Kidney (tissue), 13 donors: ENCODE measurements at regions not wholly inside any gene's neighbourhood (a gene's known extent, or its start where the extent isn't known, plus 50 kb on each side); places are given as distances from the start of the nearest gene placed in this dataset.

Experiments used
- DNase-seq, 5 donors: peaks; one replicate each; pipeline ENCODE4 v3.0.0-alpha.2; 2013 to 2020
- FAIRE-seq: peaks from 2 replicates; lab custom pipeline; 2012; peaks lifted over from hg19 to GRCh38; lab: Jason Lieb, UNC
- H3K27ac ChIP-seq, 2 donors: one replicate each; pipeline ENCODE4 v1.7.0; 2013; ENCODE audit warnings: low read depth in 2 of 2, low read length in 2 of 2, inconsistent platforms in 1 of 2
- H3K27me3 ChIP-seq: one replicate; pipeline ENCODE4 v1.7.1; 2013; ENCODE audit warnings: low read length, inconsistent platforms; ENCODE audit not compliant: control insufficient read depth, insufficient read depth
- H3K36me3 ChIP-seq, 3 donors: one replicate each; pipeline versions ENCODE4 v1.7.0 to v1.7.1; 2013; ENCODE audit warnings: low read length in 3 of 3, control low read depth in 1 of 3, inconsistent platforms in 1 of 3; ENCODE audit not compliant: insufficient read depth in 3 of 3, control insufficient read depth in 2 of 3
- H3K4me1 ChIP-seq, 3 donors: one replicate each; pipeline versions ENCODE4 v1.7.0 to v1.7.1; 2013; ENCODE audit warnings: low read length in 3 of 3, inconsistent platforms in 1 of 3, low read depth in 1 of 3; ENCODE audit not compliant: control insufficient read depth in 2 of 3, insufficient read depth in 2 of 3
- H3K4me3 ChIP-seq, 3 donors: one replicate each; pipeline versions ENCODE4 v1.7.0 to v1.8.1; 2013; ENCODE audit warnings: low read length in 3 of 3, control low read depth in 1 of 3, inconsistent platforms in 1 of 3
- H3K9ac ChIP-seq, 3 donors: one replicate each; pipeline versions ENCODE4 v1.7.0 to v1.7.1; 2013; ENCODE audit warnings: low read length in 3 of 3, control low read depth in 1 of 3, inconsistent platforms in 1 of 3
- H3K9me3 ChIP-seq, 3 donors: one replicate each; pipeline versions ENCODE4 v1.7.0 to v1.7.1; 2013; ENCODE audit warnings: low read length in 3 of 3, control low read depth in 1 of 3, inconsistent platforms in 1 of 3; ENCODE audit not compliant: control insufficient read depth in 2 of 3, insufficient read depth in 1 of 3
- CTCF ChIP-seq: IDR thresholded peaks from 3 replicates; pipeline ENCODE4 v1.5.1; 2012; ENCODE audit warnings: mild to moderate bottlenecking, moderate library complexity, borderline replicate concordance; ENCODE audit not compliant: insufficient read depth; ENCODE audit errors: extremely low read depth
- intact Hi-C: fragments of 100-400 bp; cut with DNase I; formaldehyde crosslinking; loops from one replicate; pipeline ENCODE4 v1.11.1; 2022
- donor health status: control.
- donor health status: control.
- donor health status: control.
- donor health status: control.
- donor health status: control.
- donor health status: DM: yes; HTN: yes; CAD: no.
- donor health status: Normal renal cell carcinoma (clear cell type).

GRCh38 chr5:72597456-72597948 is 90.3 kb upstream of the ZNF366 start:
- Histone ChIP-seq H3K36me3 (no peaks in the 10 kb centered on the region), H3K27ac (no peak overlapping the region), H3K9ac (no peak overlapping the region), H3K4me1 (peaks cover 0 to 6% (median 3%) of the 10 kb centered on the region in 3 donors), H3K9me3 (no peaks in the 10 kb centered on the region), H3K4me3 (no peak overlapping the region), H3K27me3 (no peaks in the 10 kb centered on the region)
- intact Hi-C loops = no loop called here
- DNase-seq (peak in 3 of 5 donors; percentile 14 to 63 (median 46)), FAIRE-seq (no peak)
- TF ChIP-seq CTCF = no peak

- Histone ChIP-seq H3K4me3 (no peak overlapping the region), H3K27me3 (no peaks in the 10 kb centered on the region), H3K4me1 (peaks cover 0 to 6% (median 3%) of the 10 kb centered on the region in 3 donors), H3K9ac (no peak overlapping the region), H3K9me3 (no peaks in the 10 kb centered on the region), H3K36me3 (no peaks in the 10 kb centered on the region), H3K27ac (no peak overlapping the region)
- DNase-seq = no peak
- FAIRE-seq = no peak
- intact Hi-C loops = no loop called here
- no peak for TF ChIP-seq CTCF
Observed at GRCh38 chr5:72596956-72597355, 89.7 kb upstream of the ZNF366 start.

- no peaks in the 10 kb centered on the region for H3K27me3 ChIP-seq
- intact Hi-C loops = no loop called here
- H3K9me3 ChIP-seq = no peaks in the 10 kb centered on the region
- no peaks in the 10 kb centered on the region for H3K36me3 ChIP-seq
- H3K4me1 ChIP-seq = peaks cover 0 to 4% (median 0%) of the 10 kb centered on the region in 3 donors
- H3K27ac ChIP-seq = no peak overlapping the region
- TF ChIP-seq CTCF = no peak
- no peak overlapping the region for H3K9ac ChIP-seq
- H3K4me3 ChIP-seq = no peak overlapping the region
- FAIRE-seq = no peak
- DNase-seq = no peak
Observed at GRCh38 chr5:72588640-72589039, 81.4 kb upstream of the ZNF366 start.
